AG04449 (cell line): ENCODE measurements at regions not wholly inside any gene's neighbourhood (a gene's known extent, or its start where the extent isn't known, plus 50 kb on each side); places are given as distances from the start of the nearest gene placed in this dataset.

Experiments
- CTCF ChIA-PET: fragments of 350-600 bp; formaldehyde crosslinking; extraction: SDS; loops from one replicate; lab custom pipeline; 2021; ENCODE audit warnings: antibody characterized with exemption; lab: Yijun Ruan, JAX
- POLR2A ChIA-PET: fragments of 400-600, 350-600 bp; formaldehyde crosslinking; extraction: SDS; loops from one replicate; lab custom pipeline; 2020; ENCODE audit warnings: antibody characterized with exemption, inconsistent platforms; lab: Yijun Ruan, JAX
- DNase-seq: peaks from one replicate; pipeline ENCODE4 v3.0.0-alpha.2; 2010; ENCODE audit warnings: low read depth, low spot score
- H3K4me3 ChIP-seq: 2 replicates; pipeline ENCODE4 v1.5.1; 2011; ENCODE audit warnings: low read depth, mild to moderate bottlenecking, control low read depth, low read length
- TF ChIP-seq, protein P1 (sequence below): IDR thresholded peaks from one replicate; pipeline ENCODE4 v1.5.1; 2011; ENCODE audit warnings: mild to moderate bottlenecking, moderate library complexity, low read length, control low read depth, inconsistent platforms; ENCODE audit not compliant: insufficient read depth; ENCODE audit errors: missing control alignments

DNA sequence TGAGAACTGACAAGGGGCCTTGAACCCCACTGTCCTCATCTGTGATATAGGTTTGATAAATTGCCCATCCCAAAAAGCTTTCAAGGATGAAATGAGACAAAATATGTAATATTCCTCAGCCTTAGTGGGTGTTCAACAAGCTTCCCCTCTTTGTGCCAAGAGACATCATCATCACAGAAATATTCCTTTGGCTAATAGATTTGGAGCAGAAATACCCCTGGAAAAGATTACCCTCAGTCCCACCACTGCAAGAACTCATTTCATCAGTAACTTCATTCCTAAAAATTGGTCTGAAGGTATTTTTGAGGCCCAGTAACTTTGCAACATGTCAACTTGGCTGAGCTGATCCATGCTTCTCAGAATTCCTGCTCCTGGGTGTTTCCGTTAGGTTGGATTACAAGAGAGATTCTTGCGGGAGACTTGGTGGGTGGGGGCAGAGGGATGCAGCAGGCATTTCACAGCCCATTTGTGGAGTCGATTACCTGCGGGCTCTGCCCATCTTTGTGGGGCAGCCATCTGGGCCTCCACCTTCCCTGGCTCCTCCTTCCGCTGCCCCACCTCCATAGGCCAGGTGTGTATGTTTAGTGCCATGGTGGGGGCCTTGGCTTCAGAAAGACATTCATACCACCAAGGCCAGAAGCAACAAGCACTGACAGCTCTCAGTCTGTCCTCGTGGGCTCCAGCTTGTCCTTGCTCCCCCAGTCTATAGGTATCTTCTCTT lies 263.9 kb downstream of the GLI2 start:
- no peak overlapping the region for H3K4me3 ChIP-seq
- DNase-seq = no peak
- TF ChIP-seq, protein P1, sequence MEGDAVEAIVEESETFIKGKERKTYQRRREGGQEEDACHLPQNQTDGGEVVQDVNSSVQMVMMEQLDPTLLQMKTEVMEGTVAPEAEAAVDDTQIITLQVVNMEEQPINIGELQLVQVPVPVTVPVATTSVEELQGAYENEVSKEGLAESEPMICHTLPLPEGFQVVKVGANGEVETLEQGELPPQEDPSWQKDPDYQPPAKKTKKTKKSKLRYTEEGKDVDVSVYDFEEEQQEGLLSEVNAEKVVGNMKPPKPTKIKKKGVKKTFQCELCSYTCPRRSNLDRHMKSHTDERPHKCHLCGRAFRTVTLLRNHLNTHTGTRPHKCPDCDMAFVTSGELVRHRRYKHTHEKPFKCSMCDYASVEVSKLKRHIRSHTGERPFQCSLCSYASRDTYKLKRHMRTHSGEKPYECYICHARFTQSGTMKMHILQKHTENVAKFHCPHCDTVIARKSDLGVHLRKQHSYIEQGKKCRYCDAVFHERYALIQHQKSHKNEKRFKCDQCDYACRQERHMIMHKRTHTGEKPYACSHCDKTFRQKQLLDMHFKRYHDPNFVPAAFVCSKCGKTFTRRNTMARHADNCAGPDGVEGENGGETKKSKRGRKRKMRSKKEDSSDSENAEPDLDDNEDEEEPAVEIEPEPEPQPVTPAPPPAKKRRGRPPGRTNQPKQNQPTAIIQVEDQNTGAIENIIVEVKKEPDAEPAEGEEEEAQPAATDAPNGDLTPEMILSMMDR = no peak
- ChIA-PET POLR2A (no interaction called here), CTCF (interaction anchor here (0.9 to 1.3 kb wide), 6 partner anchors 14 to 304 kb away, joined by 3 to 7 read pairs (median 3); no protein-coding TSS in a partner anchor)

DNA sequence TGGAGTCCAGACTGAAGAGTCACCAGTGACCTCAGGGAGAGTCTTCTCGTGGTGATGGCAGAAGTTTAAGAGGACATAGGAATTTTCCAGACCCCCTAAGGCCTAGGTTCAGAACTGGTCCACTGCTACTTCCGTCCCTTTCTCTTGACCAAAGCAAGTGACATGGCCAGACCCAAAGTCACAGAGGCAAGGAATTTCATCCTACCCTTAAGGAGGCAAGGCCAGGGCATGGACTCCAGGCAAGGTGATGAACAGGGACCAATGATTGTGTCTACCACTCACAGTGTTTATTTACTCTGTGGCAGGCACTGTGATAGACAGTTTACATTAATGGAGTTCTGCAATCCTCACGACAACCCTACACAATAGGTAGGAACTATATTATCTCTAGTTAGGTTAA lies 265.1 kb downstream of the GLI2 start:
- no peak overlapping the region for H3K4me3 ChIP-seq
- DNase-seq = no peak
- ChIA-PET POLR2A (no interaction called here), CTCF (interaction anchor here (0.7 to 1.3 kb wide), 2 partner anchors 47 to 305 kb away, joined by 3 read pairs; no protein-coding TSS in a partner anchor)
- TF ChIP-seq, protein P1 = no peak

DNA sequence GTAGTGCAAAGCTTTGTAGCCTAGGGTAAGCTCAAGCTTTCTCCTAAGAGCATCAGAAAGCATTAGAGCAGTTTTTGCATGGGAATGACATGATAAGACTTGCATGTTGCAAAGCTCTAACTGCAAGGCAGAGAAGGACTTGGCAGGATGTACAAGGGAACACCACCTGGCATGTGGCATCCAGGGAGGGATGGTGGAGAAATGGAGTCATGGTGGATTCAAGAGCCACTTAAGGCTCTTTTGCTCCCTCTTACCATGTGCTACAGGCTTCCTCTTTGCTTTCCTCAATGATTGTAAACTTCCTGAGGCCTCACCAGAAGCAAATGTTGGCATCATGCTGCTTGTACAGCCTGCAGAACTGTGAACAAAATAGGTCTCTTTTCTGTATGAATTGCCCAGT lies 266.0 kb downstream of the GLI2 start:
- CTCF ChIA-PET = no interaction called here

DNA sequence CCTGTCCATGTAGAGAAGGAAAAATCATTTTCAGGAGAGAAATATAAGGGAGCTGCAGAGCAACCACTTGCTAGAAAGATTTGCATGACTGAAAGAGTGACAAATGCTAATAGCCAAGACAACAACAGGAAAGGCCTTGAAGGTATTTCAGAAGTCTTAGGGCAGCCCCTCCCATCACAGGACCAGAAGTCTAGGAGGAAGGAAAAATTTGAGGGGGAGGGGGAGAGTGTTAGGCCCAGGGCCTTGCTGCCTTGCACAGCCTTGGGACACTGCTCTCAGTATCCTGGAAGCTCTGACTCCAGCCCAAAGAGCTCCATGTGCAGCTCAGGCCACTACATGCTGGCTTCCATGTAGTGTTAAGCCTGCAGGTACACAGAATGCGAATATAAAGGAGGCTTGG lies 266.9 kb downstream of the GLI2 start:
- ChIA-PET CTCF (interaction anchor here (0.9 kb wide), 1 partner anchor 21 kb away, joined by 3 read pairs; no protein-coding TSS in a partner anchor), POLR2A (no interaction called here)
- no peak overlapping the region for H3K4me3 ChIP-seq
- TF ChIP-seq, protein P1 = no peak
- DNase-seq = no peak

More for the DNA sequence above, 266.0 kb downstream of the GLI2 start:
- no peak overlapping the region for H3K4me3 ChIP-seq
- TF ChIP-seq, protein P1 = no peak
- POLR2A ChIA-PET = no interaction called here
- no peak for DNase-seq

GRCh38 chr2:121003391-121003790 lies 267.7 kb downstream of the GLI2 start:
- CTCF ChIA-PET = no interaction called here
- POLR2A ChIA-PET = no interaction called here
- TF ChIP-seq, protein P1 = no peak
- H3K4me3 ChIP-seq = no peak overlapping the region
- DNase-seq = no peak

DNA sequence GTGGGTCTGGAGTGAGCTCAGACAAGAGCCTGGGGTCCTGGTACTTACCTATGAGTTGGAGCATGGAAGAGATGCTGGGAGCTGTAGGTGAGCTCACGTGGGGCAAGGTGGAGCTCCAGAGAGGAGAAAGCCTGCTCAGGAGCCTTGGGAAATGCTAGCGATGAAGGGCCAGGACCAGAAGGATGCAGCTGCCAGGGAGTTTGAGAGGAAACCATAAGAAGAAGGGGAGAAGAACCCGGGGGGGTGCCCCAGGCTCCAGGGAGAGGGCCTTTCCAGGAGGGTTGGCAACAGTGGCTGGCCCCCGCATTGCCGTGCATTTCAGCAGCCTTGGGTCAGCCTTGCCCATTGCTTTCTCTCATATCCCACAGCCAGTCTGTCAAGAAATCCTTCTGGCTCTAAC lies 268.7 kb downstream of the GLI2 start:
- CTCF ChIA-PET = no interaction called here
- TF ChIP-seq, protein P1 = no peak
- no peak overlapping the region for H3K4me3 ChIP-seq
- POLR2A ChIA-PET = no interaction called here
- DNase-seq = no peak
